HepG2 (cell line): ENCODE measurements at regions not wholly inside any gene's neighbourhood (a gene's known extent, or its start where the extent isn't known, plus 50 kb on each side); places are given as distances from the start of the nearest gene placed in this dataset.

ENCODE experiments used
- ATAC-seq: fragments of 200-7000 bp; cut with Tn5 transposase; 3 replicates; pipeline ENCODE4 v1.9.1; 2020; ENCODE audit warnings: mild to moderate bottlenecking, moderate library complexity
- BruUV-seq: library from RNA; stranded (reverse); fragments of 400-500 nt; replicated peaks from 2 replicates; lab custom pipeline; 2021; lab: Mats Ljungman, UMichigan
- CTCF ChIA-PET: fragments of 300-600 bp; formaldehyde crosslinking; extraction: SDS; loops from one replicate; lab custom pipeline; 2021; ENCODE audit warnings: low total read pairs, inconsistent platforms, low intra/inter-chr PET ratio; lab: Yijun Ruan, JAX
- POLR2A ChIA-PET: fragments of 350-600 bp; sonication (Branson Sonifier 250); formaldehyde crosslinking; loops from one replicate; lab custom pipeline; 2020; ENCODE audit warnings: antibody characterized with exemption, inconsistent platforms; lab: Yijun Ruan, JAX
- DNase-seq: peaks from one replicate; pipeline ENCODE4 v3.0.0-alpha.2; 2015; ENCODE audit warnings: low spot score
- FAIRE-seq: peaks from 3 replicates; lab custom pipeline; 2011; peaks lifted over from hg19 to GRCh38; lab: Jason Lieb, UNC
- H2AFZ ChIP-seq: one replicate; pipeline ENCODE4 v1.6.1; 2011; ENCODE audit warnings: low read length, inconsistent platforms
- H3K27ac ChIP-seq: fragments of 300-600 bp; 3 replicates; pipeline ENCODE4 v1.8.0; 2011; ENCODE audit warnings: mixed run types, mild to moderate bottlenecking, mixed read lengths, low read length, inconsistent platforms; ENCODE audit not compliant: insufficient read depth; ENCODE audit errors: extremely low read length
- H3K27me3 ChIP-seq, 2 experiments: fragments of 200-600 bp in 1 of 2; 2 replicates in 1 of 2; 3 replicates in 1 of 2; pipeline versions ENCODE4 v1.6.0 to v1.8.0; 2011; ENCODE audit warnings: low read length in 2 of 2, mild to moderate bottlenecking in 2 of 2, moderate library complexity in 2 of 2, inconsistent platforms in 1 of 2; ENCODE audit not compliant: insufficient read depth in 2 of 2, control insufficient read depth in 1 of 2
- H3K36me3 ChIP-seq, 2 experiments: fragments of 200-600 bp in 1 of 2; replicated peaks in 1 of 2; 2 replicates in 1 of 2; 3 replicates in 1 of 2; pipeline versions ENCODE4 v1.5.1 to v1.8.0; 2011; ENCODE audit warnings: low read length in 2 of 2, inconsistent platforms in 1 of 2; ENCODE audit not compliant: insufficient read depth in 2 of 2, control insufficient read depth in 1 of 2
- H3K4me1 ChIP-seq: 2 replicates; pipeline ENCODE4 v1.5.1; 2012; ENCODE audit warnings: low read length, inconsistent platforms; ENCODE audit not compliant: insufficient read depth
- H3K4me2 ChIP-seq: 2 replicates; pipeline ENCODE4 v1.6.0; 2011; ENCODE audit warnings: low read depth, low read length, inconsistent platforms
- H3K4me3 ChIP-seq, 3 experiments: fragments of 200-600 bp in 1 of 3; sonication (generic), shearing (Covaris generic) in 1 of 3; replicated peaks in 1 of 3; 2 replicates each; pipeline ENCODE4 v1.5.1; 2011 to 2016; ENCODE audit warnings: low read length in 3 of 3, inconsistent platforms in 2 of 3, low read depth in 2 of 3, mild to moderate bottlenecking in 2 of 3, control low read depth in 1 of 3, mixed read lengths in 1 of 3; ENCODE audit not compliant: insufficient read depth in 1 of 3
- H3K79me2 ChIP-seq: one replicate; pipeline ENCODE4 v1.6.1; 2011; ENCODE audit warnings: low read length, inconsistent platforms; ENCODE audit not compliant: insufficient read depth
- H3K9ac ChIP-seq: 2 replicates; pipeline ENCODE4 v1.6.0; 2011; ENCODE audit warnings: mild to moderate bottlenecking, low read depth, low read length, inconsistent platforms; ENCODE audit not compliant: insufficient read depth
- H3K9me3 ChIP-seq: 2 replicates; pipeline ENCODE4 v1.5.1; 2012; ENCODE audit warnings: mild to moderate bottlenecking, low read length
- H4K20me1 ChIP-seq: 2 replicates; pipeline ENCODE4 v1.6.0; 2011; ENCODE audit warnings: inconsistent platforms, mild to moderate bottlenecking, low read length, moderate library complexity; ENCODE audit not compliant: insufficient read depth
- BCL6 ChIP-seq: IDR thresholded peaks from 2 replicates; pipeline ENCODE4 v1.6.1; 2016; ENCODE audit warnings: missing genetic modification reagents, missing compliant biosample characterization
- HOXA3 ChIP-seq: sonication (generic); formaldehyde crosslinking; IDR thresholded peaks from 2 replicates; pipeline ENCODE4 v1.5.0; 2020; ENCODE audit warnings: missing genetic modification reagents
- KDM3A ChIP-seq: IDR thresholded peaks from 2 replicates; pipeline ENCODE4 v1.6.1; 2018; ENCODE audit warnings: low read depth, missing compliant biosample characterization
- KDM6A ChIP-seq: IDR thresholded peaks from 2 replicates; pipeline ENCODE4 v1.6.1; 2016; ENCODE audit warnings: low read depth
- SP1 ChIP-seq, 2 experiments: fragments of 450-650 bp in 1 of 2; sonication (generic) in 1 of 2; formaldehyde crosslinking in 1 of 2; IDR thresholded peaks; 2 replicates each; pipeline versions ENCODE4 v1.4.0 to v1.6.1; 2016 to 2020; ENCODE audit warnings: missing genetic modification reagents in 1 of 2
- ZBTB37 ChIP-seq: sonication (generic); formaldehyde crosslinking; IDR thresholded peaks from 2 replicates; pipeline ENCODE4 v1.4.0; 2020; ENCODE audit warnings: mild to moderate bottlenecking, missing genetic modification reagents
- ZBTB8A ChIP-seq: sonication (generic); formaldehyde crosslinking; IDR thresholded peaks from 2 replicates; pipeline ENCODE4 v1.4.0; 2020; ENCODE audit warnings: mild to moderate bottlenecking, low read depth, missing genetic modification reagents, borderline replicate concordance
- ZMAT5 ChIP-seq: sonication (generic); formaldehyde crosslinking; IDR thresholded peaks from 2 replicates; pipeline ENCODE4 v1.5.0; 2020; ENCODE audit warnings: mild to moderate bottlenecking, low read depth, missing genetic modification reagents, borderline replicate concordance
- ZNF431 ChIP-seq: sonication (generic); formaldehyde crosslinking; IDR thresholded peaks from 2 replicates; pipeline ENCODE4 v1.9.0; 2022; ENCODE audit warnings: missing genetic modification reagents, low read depth, mild to moderate bottlenecking, borderline replicate concordance
- WGBS: methylation state at CpG from one replicate; pipeline ENCODE4 v1.1.6; 2017; ENCODE audit warnings: low lambda C conversion rate; 5-methylcytosine and 5-hydroxymethylcytosine counted together
- in situ Hi-C: cut with HindIII; loops from 2 replicates; pipeline ENCODE4 v1.10.0; 2017; ENCODE audit warnings: low pct_unique_long_range_greater_than_20kb; ENCODE audit not compliant: extremely low pct_ligation_motif_present
- intact Hi-C: fragments of 100-400 bp; cut with micrococcal nuclease; formaldehyde crosslinking; loops from one replicate; pipeline ENCODE4 v1.10.0; 2022; ENCODE audit not compliant: unreplicated experiment

GRCh38 chr3:67897351-67898336, 243.2 kb upstream of the SUCLG2 start:
- Histone ChIP-seq H3K4me3 (no peak overlapping the region), H3K79me2 (no peaks in the 10 kb centered on the region), H3K4me2 (no peak overlapping the region), H3K4me1 (peaks cover 6% of the 10 kb centered on the region; the same call in 1 of the 2 replicates), H4K20me1 (no peaks in the 10 kb centered on the region), H3K9me3 (no peaks in the 10 kb centered on the region), H2AFZ (no peak overlapping the region), H3K9ac (no peak overlapping the region), H3K36me3 (no peaks in the 10 kb centered on the region), H3K27ac (no peak overlapping the region), H3K27me3 (no peaks in the 10 kb centered on the region)
- intact Hi-C loops (no loop called here), in situ Hi-C loops (no loop called here)
- ChIA-PET POLR2A (no interaction called here), CTCF (no interaction called here)
- DNase-seq (no peak), ATAC-seq (no peak), FAIRE-seq (no peak)
- no TSS peak for BruUV-seq
- no peak for TF ChIP-seq ZMAT5
- no peak for TF ChIP-seq KDM6A (CRISPR knock-in tag)
- no peak for TF ChIP-seq KDM3A
- TF ChIP-seq BCL6 (CRISPR knock-in tag): no peak
- TF ChIP-seq ZBTB8A: no peak
- no peak for TF ChIP-seq SP1 (IDR thresholded peaks at IDR 0.05)
- no peak for TF ChIP-seq SP1 (CRISPR knock-in tag; IDR thresholded peaks at IDR 0.05)
- TF ChIP-seq ZBTB37 (CRISPR knock-in tag): no peak
- no peak for TF ChIP-seq HOXA3 (CRISPR knock-in tag)
- TF ChIP-seq ZNF431: no peak
- WGBS: 23% methylated on average over 15 of the region's 15 CpGs
